H1 (cell line): ENCODE measurements at regions not wholly inside any gene's neighbourhood (a gene's known extent, or its start where the extent isn't known, plus 50 kb on each side); places are given as distances from the start of the nearest gene placed in this dataset.

Experiments used
- ASH2L ChIP-seq: fragments of 200-600, 300-600 bp; sonication (generic); IDR thresholded peaks from one replicate; pipeline ENCODE4 v1.7.1; 2017; ENCODE audit warnings: low read length
- BACH1 ChIP-seq: IDR thresholded peaks from 2 replicates; pipeline ENCODE4 v1.6.1; 2012; ENCODE audit warnings: low read length, improper control_type of control experiment
- CHD7 ChIP-seq: fragments of 300-600 bp; sonication (generic); IDR thresholded peaks from 2 replicates; pipeline ENCODE4 v1.7.1; 2012; ENCODE audit warnings: low read length, moderate library complexity, mild to moderate bottlenecking, inconsistent platforms; ENCODE audit not compliant: insufficient replicate concordance
- EZH2 ChIP-seq: fragments of 200-600 bp; sonication (generic); IDR thresholded peaks from 2 replicates; pipeline ENCODE4 v1.7.1; 2012; ENCODE audit warnings: low read depth, mild to moderate bottlenecking, moderate library complexity, low read length, inconsistent platforms; ENCODE audit not compliant: severe bottlenecking
- FOSL1 ChIP-seq: IDR thresholded peaks from 2 replicates; pipeline ENCODE4 v1.6.1; 2011; ENCODE audit warnings: mild to moderate bottlenecking, low read depth, low read length, moderate library complexity; ENCODE audit not compliant: insufficient read depth
- MAX ChIP-seq: IDR thresholded peaks from 2 replicates; pipeline ENCODE4 v1.6.1; 2012; ENCODE audit warnings: inconsistent platforms
- POLR2AphosphoS5 ChIP-seq: IDR thresholded peaks from 2 replicates; pipeline ENCODE4 v1.6.1; 2011; ENCODE audit warnings: low read depth, low read length
- RFX5 ChIP-seq: IDR thresholded peaks from 2 replicates; pipeline ENCODE4 v1.6.1; 2011; ENCODE audit warnings: low read depth, low read length, improper control_type of control experiment, borderline replicate concordance
- USF2 ChIP-seq: IDR thresholded peaks from 2 replicates; pipeline ENCODE4 v1.6.1; 2011; ENCODE audit warnings: low read length, improper control_type of control experiment

- TF ChIP-seq CHD7 (no peak), ASH2L (no peak), FOSL1 (no peak), USF2 (no peak), BACH1 (no peak), RFX5 (no peak), EZH2 (no peak), POLR2AphosphoS5 (no peak), MAX (no peak)
- TF ChIP-seq, all 59 proteins: peak for 0
Measured at GRCh38 chr5:60469286-60469685, 230.7 kb downstream of the DEPDC1B start (continued).
